Muscle of leg (tissue), 3 donors: ENCODE measurements at regions not wholly inside any gene's neighbourhood (a gene's known extent, or its start where the extent isn't known, plus 50 kb on each side); places are given as distances from the start of the nearest gene placed in this dataset.
"Not testable (repeated sequence)": the region's sequence is repeated elsewhere in the genome, so short reads cannot be mapped to it uniquely, and the experiment has no call there.

ENCODE experiments used
- DNase-seq: peaks from one replicate; pipeline ENCODE4 v3.0.0; 2013
- H3K27ac ChIP-seq: one replicate; pipeline ENCODE4 v1.5.1; 2013; ENCODE audit warnings: mild to moderate bottlenecking, low read length, control low read depth
- H3K27me3 ChIP-seq: one replicate; pipeline ENCODE4 v1.6.1; 2013; ENCODE audit warnings: low read length; ENCODE audit not compliant: control insufficient read depth, insufficient read depth
- H3K36me3 ChIP-seq: one replicate; pipeline ENCODE4 v1.6.1; 2013; ENCODE audit warnings: low read length; ENCODE audit not compliant: control insufficient read depth, insufficient read depth
- H3K4me1 ChIP-seq: one replicate; pipeline ENCODE4 v1.6.1; 2013; ENCODE audit warnings: low read length; ENCODE audit not compliant: control insufficient read depth, insufficient read depth
- H3K4me3 ChIP-seq: one replicate; pipeline ENCODE4 v1.5.1; 2013; ENCODE audit warnings: low read length, control low read depth
- H3K9me3 ChIP-seq: replicated peaks from 2 replicates; pipeline ENCODE4 v1.6.1; 2013; ENCODE audit warnings: low read depth, low read length; ENCODE audit not compliant: control insufficient read depth
- WGBS: methylation state at CpG from one replicate; pipeline ENCODE4 v1.1.5; 2013; ENCODE audit warnings: missing lambda C conversion rate; ENCODE audit not compliant: insufficient coverage; 5-methylcytosine and 5-hydroxymethylcytosine counted together

- WGBS: no CpG with 5 or more reads among the region's 4 CpGs
- not testable (repeated sequence) for H3K36me3 ChIP-seq, DNase-seq, H3K27me3 ChIP-seq, H3K27ac ChIP-seq, H3K4me3 ChIP-seq, H3K4me1 ChIP-seq, H3K9me3 ChIP-seq
Measured at GRCh38 chr1:149356152-149356551, 118.7 kb upstream of the NBPF19 start.

GRCh38 chr1:149360351-149360750 is 114.5 kb upstream of the NBPF19 start:
- WGBS: no CpG with 5 or more reads among the region's 3 CpGs
- not testable (repeated sequence) for DNase-seq, H3K27ac ChIP-seq, H3K4me1 ChIP-seq, H3K36me3 ChIP-seq, H3K9me3 ChIP-seq, H3K4me3 ChIP-seq, H3K27me3 ChIP-seq

GRCh38 chr1:149361310-149361709 is 113.5 kb upstream of the NBPF19 start:
- H3K4me3 ChIP-seq, H3K27ac ChIP-seq, H3K27me3 ChIP-seq, H3K36me3 ChIP-seq, DNase-seq, H3K4me1 ChIP-seq, H3K9me3 ChIP-seq: not testable (repeated sequence)
- WGBS: no CpG with 5 or more reads among the region's 2 CpGs

GRCh38 chr1:149364188-149364981 is 110.5 kb upstream of the NBPF19 start:
- not testable (repeated sequence) for DNase-seq, H3K9me3 ChIP-seq, H3K27ac ChIP-seq, H3K36me3 ChIP-seq, H3K4me3 ChIP-seq, H3K27me3 ChIP-seq, H3K4me1 ChIP-seq
- WGBS: no CpG with 5 or more reads among the region's 1 CpG

GRCh38 chr1:149366402-149366801 is 108.4 kb upstream of the NBPF19 start:
- not testable (repeated sequence) for H3K27me3 ChIP-seq, H3K27ac ChIP-seq, H3K4me3 ChIP-seq, DNase-seq, H3K4me1 ChIP-seq, H3K9me3 ChIP-seq, H3K36me3 ChIP-seq
- WGBS: no CpG with 5 or more reads among the region's 1 CpG

- no CpG with 5 or more reads among the region's 3 CpGs for WGBS
- H3K9me3 ChIP-seq, DNase-seq, H3K27me3 ChIP-seq, H3K4me3 ChIP-seq, H3K36me3 ChIP-seq, H3K4me1 ChIP-seq, H3K27ac ChIP-seq: not testable (repeated sequence)
Measured at GRCh38 chr1:149367472-149368044, 107.3 kb upstream of the NBPF19 start.

- H3K27ac ChIP-seq, H3K27me3 ChIP-seq, H3K4me3 ChIP-seq, H3K4me1 ChIP-seq, H3K9me3 ChIP-seq, H3K36me3 ChIP-seq, DNase-seq: not testable (repeated sequence)
- no CpG with 5 or more reads among the region's 1 CpG for WGBS
Measured at GRCh38 chr1:149368337-149368736, 106.5 kb upstream of the NBPF19 start.

GRCh38 chr1:149369081-149369480 is 105.8 kb upstream of the NBPF19 start:
- not testable (repeated sequence) for H3K4me1 ChIP-seq, H3K27me3 ChIP-seq, H3K27ac ChIP-seq, H3K4me3 ChIP-seq, H3K9me3 ChIP-seq, H3K36me3 ChIP-seq, DNase-seq
- WGBS: no CpG with 5 or more reads among the region's 1 CpG

GRCh38 chr1:149371955-149372354 is 102.9 kb upstream of the NBPF19 start:
- not testable (repeated sequence) for DNase-seq, H3K4me3 ChIP-seq, H3K4me1 ChIP-seq, H3K27ac ChIP-seq, H3K27me3 ChIP-seq, H3K9me3 ChIP-seq, H3K36me3 ChIP-seq
- no CpG with 5 or more reads among the region's 4 CpGs for WGBS

GRCh38 chr1:149378462-149378861 is 96.4 kb upstream of the NBPF19 start:
- WGBS: no CpG with 5 or more reads among the region's 3 CpGs

More at GRCh38 chr1:149378462-149378861, 96.4 kb upstream of the NBPF19 start:
- not testable (repeated sequence) for H3K4me1 ChIP-seq, H3K27me3 ChIP-seq, DNase-seq, H3K27ac ChIP-seq, H3K9me3 ChIP-seq, H3K36me3 ChIP-seq, H3K4me3 ChIP-seq
